D721Med (cell line): ENCODE measurements at regions not wholly inside any gene's neighbourhood (a gene's known extent, or its start where the extent isn't known, plus 50 kb on each side); places are given as distances from the start of the nearest gene placed in this dataset.

Source experiments
- DNase-seq: peaks from one replicate; pipeline ENCODE4 v3.0.0; 2011; ENCODE audit warnings: low spot score; ENCODE audit not compliant: insufficient read length
- FAIRE-seq: peaks from 2 replicates; lab custom pipeline; 2011; peaks lifted over from hg19 to GRCh38; lab: Jason Lieb, UNC
- TF ChIP-seq, protein P1 (sequence below): IDR thresholded peaks from 2 replicates; pipeline ENCODE4 v1.5.1; 2012; ENCODE audit warnings: mild to moderate bottlenecking, control low read depth; ENCODE audit not compliant: insufficient read depth; ENCODE audit errors: missing control alignments

GRCh38 chr16:63922560-63922959 lies 1199.3 kb downstream of the CDH11 start:
- DNase-seq (no peak), FAIRE-seq (no peak)
- TF ChIP-seq, protein P1, sequence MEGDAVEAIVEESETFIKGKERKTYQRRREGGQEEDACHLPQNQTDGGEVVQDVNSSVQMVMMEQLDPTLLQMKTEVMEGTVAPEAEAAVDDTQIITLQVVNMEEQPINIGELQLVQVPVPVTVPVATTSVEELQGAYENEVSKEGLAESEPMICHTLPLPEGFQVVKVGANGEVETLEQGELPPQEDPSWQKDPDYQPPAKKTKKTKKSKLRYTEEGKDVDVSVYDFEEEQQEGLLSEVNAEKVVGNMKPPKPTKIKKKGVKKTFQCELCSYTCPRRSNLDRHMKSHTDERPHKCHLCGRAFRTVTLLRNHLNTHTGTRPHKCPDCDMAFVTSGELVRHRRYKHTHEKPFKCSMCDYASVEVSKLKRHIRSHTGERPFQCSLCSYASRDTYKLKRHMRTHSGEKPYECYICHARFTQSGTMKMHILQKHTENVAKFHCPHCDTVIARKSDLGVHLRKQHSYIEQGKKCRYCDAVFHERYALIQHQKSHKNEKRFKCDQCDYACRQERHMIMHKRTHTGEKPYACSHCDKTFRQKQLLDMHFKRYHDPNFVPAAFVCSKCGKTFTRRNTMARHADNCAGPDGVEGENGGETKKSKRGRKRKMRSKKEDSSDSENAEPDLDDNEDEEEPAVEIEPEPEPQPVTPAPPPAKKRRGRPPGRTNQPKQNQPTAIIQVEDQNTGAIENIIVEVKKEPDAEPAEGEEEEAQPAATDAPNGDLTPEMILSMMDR = no peak

GRCh38 chr16:63921737-63922295 lies 1200.0 kb downstream of the CDH11 start:
- FAIRE-seq (no peak), DNase-seq (no peak)
- TF ChIP-seq, protein P1 = no peak

GRCh38 chr16:63913290-63913689 lies 1208.6 kb downstream of the CDH11 start:
- DNase-seq (no peak), FAIRE-seq (no peak)
- TF ChIP-seq, protein P1 = no peak

DNA sequence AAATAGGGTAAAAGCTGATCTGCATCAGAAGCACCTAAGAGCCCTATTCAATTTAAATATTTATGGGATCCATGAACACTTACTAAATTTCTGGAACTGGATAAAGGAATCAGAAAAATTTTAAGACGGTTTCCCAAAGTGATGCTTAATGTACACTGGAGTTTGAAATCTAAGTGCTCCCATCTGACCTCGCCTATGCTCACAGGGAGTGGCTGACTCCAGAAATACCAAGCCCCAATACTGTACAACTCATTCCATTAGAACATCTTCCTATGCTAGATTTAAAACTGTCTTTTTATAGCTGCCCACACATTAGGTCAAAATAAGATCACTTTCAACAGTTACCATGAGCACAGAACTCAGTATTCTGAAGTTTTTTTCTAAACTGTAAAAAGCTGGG lies 1214.6 kb downstream of the CDH11 start:
- FAIRE-seq = no peak
- no peak for DNase-seq
- TF ChIP-seq, protein P1 = no peak

- TF ChIP-seq, protein P1 = no peak
Observed at GRCh38 chr16:63904930-63905329, 1216.9 kb downstream of the CDH11 start.

GRCh38 chr16:63904182-63904581 lies 1217.7 kb downstream of the CDH11 start:
- DNase-seq (no peak), FAIRE-seq (no peak)
- TF ChIP-seq, protein P1 = no peak

More at GRCh38 chr16:63904930-63905329, 1216.9 kb downstream of the CDH11 start:
- FAIRE-seq = no peak
- DNase-seq = no peak

DNA sequence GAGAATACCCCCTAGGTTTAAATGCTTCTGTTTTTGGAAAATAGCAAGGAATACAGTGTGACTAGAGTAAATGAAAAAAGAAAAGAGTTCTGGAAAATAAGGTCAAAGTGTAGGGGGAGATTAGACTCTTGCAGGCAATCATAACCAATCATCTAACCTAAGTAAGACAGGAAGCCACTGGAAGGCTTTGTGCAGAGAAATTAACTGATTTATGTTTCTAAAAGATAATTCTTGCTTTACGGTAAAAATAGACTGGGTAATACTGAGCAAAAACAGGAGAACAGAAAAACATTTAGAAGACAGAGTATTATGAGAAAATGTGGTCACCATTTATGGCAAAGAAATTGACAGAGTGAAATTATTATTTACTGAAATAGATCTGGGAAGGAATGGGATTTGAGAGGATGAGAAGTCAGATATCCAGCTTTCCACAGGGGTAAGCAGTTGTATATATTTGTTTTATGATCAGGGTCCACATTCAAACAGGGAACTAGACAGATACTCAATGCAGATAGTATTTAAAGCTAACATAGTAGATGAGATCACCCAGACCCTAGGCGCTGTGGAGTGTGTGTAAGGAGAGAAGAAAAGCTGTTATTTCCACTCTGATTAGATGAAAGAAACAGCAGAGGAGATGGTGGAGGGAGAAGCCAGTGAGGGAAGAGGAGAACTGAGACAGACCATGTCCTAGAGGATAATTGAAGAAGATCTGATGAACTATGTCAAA lies 1225.3 kb downstream of the CDH11 start:
- DNase-seq (no peak), FAIRE-seq (no peak)
- TF ChIP-seq, protein P1 = no peak
